ENCODE measurements at regions not wholly inside any gene's neighbourhood (a gene's known extent, or its start where the extent isn't known, plus 50 kb on each side); places are given as distances from the start of the nearest gene placed in this dataset.

DNA sequence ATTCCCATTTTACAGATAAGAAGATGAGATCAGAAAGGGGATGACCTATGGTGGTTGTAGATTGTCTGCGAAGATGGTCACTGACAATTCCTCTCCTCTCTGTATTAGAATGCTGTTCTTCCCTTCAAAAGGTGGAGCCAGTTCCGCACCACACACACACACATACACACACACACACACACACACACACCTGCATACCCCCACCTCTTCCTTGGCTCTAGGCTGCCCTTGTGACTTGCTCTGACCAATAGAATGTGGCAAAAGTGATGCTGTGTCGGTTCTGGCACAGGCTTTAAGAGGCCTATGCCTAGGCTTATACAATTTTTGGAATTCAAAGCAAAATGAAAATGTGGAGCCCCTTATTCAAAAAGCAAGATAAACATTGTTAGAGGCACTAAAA is 88.0 kb downstream of the ZFP36L2 start:
- Mint-ChIP-seq H3K9me3 (no peaks in the 10 kb centered on the region), H3K36me3 (ENCODE audit: low read depth) (peaks cover 46% of the 10 kb centered on the region), H3K27ac (peak overlapping the region; percentile 96), H3K4me3 (peak overlapping the region; percentile 83), H3K4me1 (peaks cover 48% of the 10 kb centered on the region), H3K27me3 (no peaks in the 10 kb centered on the region)
- ATAC-seq (replicated peaks) = no peak

GRCh38 chr2:43136876-43137275 is 89.5 kb downstream of the ZFP36L2 start:
- peak overlapping the region; percentile 96 for H3K27ac Mint-ChIP-seq
- peaks cover 59% of the 10 kb centered on the region for H3K4me1 Mint-ChIP-seq
- peaks cover 51% of the 10 kb centered on the region for H3K36me3 Mint-ChIP-seq (ENCODE audit: low read depth)
- H3K27me3 Mint-ChIP-seq = no peaks in the 10 kb centered on the region
- peak; percentile 54 for ATAC-seq (replicated peaks)
- no peaks in the 10 kb centered on the region for H3K9me3 Mint-ChIP-seq
- H3K4me3 Mint-ChIP-seq = peak overlapping the region; percentile 83

GRCh38 chr2:43136011-43136799 is 90.2 kb downstream of the ZFP36L2 start:
- Mint-ChIP-seq H3K27me3 (no peaks in the 10 kb centered on the region), H3K9me3 (no peaks in the 10 kb centered on the region), H3K4me3 (peak overlapping the region; percentile 83), H3K4me1 (peaks cover 66% of the 10 kb centered on the region), H3K36me3 (ENCODE audit: low read depth) (peaks cover 56% of the 10 kb centered on the region), H3K27ac (peak overlapping the region; percentile 96)
- ATAC-seq (replicated peaks) = no peak

DNA sequence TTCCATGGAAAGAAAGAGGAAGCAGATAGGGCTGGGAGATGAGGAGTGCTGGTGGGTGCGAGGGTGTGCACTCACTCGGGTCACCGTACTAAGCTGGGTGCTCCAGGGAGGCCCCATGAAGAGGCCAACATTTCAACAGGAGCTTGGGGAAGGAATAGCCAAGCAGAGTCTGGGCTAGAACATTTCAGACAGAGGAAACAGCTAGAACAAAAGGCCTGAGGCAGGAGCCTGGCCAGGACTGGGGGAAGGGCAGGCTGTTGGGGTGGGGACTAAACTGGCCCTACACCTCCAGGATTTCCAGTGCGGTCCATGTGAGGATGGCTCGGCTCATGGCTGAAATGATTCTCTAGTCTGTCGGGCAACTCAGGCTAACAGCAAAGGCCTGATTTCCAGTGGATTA is 90.8 kb downstream of the ZFP36L2 start:
- Mint-ChIP-seq H3K4me3 (peak overlapping the region; percentile 83), H3K9me3 (no peaks in the 10 kb centered on the region), H3K27ac (peak overlapping the region; percentile 96), H3K27me3 (no peaks in the 10 kb centered on the region), H3K36me3 (ENCODE audit: low read depth) (peaks cover 56% of the 10 kb centered on the region), H3K4me1 (peaks cover 70% of the 10 kb centered on the region)
- no peak for ATAC-seq (replicated peaks)

GRCh38 chr2:43134571-43134889 is 91.9 kb downstream of the ZFP36L2 start:
- H3K9me3 Mint-ChIP-seq = no peaks in the 10 kb centered on the region
- peaks cover 56% of the 10 kb centered on the region for H3K36me3 Mint-ChIP-seq (ENCODE audit: low read depth)
- ATAC-seq (replicated peaks) = no peak
- peak overlapping the region; percentile 87 for H3K27ac Mint-ChIP-seq
- peak overlapping the region; percentile 83 for H3K4me3 Mint-ChIP-seq
- no peaks in the 10 kb centered on the region for H3K27me3 Mint-ChIP-seq
- H3K4me1 Mint-ChIP-seq = peaks cover 70% of the 10 kb centered on the region

GRCh38 chr2:43133708-43134570 is 92.5 kb downstream of the ZFP36L2 start:
- H3K9me3 Mint-ChIP-seq = no peaks in the 10 kb centered on the region
- peak overlapping the region; percentile 83 for H3K4me3 Mint-ChIP-seq
- H3K27me3 Mint-ChIP-seq = no peaks in the 10 kb centered on the region
- ATAC-seq (replicated peaks) = peak; percentile 28
- peaks cover 69% of the 10 kb centered on the region for H3K4me1 Mint-ChIP-seq
- peaks cover 55% of the 10 kb centered on the region for H3K36me3 Mint-ChIP-seq (ENCODE audit: low read depth)
- H3K27ac Mint-ChIP-seq = peak overlapping the region; percentile 87

DNA sequence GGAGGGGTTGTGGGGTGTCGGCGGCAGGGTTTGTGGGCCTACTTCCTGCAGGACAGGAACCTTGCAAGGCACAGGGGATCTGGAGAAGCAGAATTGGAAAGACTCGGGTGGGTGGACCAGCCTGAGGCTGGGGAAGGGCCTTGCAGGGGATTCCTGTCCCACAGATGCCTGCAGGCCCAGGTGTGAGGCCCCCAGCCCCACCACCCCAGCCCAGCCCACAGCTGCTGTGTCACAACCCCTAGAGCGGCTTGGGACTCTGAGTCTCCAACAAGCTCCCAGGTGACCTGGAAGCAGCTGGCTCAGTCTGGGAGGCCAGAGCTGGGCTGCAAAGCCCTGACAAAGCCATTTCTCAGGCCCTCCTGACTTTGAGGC is 93.1 kb downstream of the ZFP36L2 start:
- H3K4me1 Mint-ChIP-seq = peaks cover 69% of the 10 kb centered on the region
- H3K36me3 Mint-ChIP-seq (ENCODE audit: low read depth) = peaks cover 56% of the 10 kb centered on the region
- peak overlapping the region; percentile 87 for H3K27ac Mint-ChIP-seq
- no peak for ATAC-seq (replicated peaks)
- peak overlapping the region; percentile 83 for H3K4me3 Mint-ChIP-seq
- H3K27me3 Mint-ChIP-seq = no peaks in the 10 kb centered on the region
- H3K9me3 Mint-ChIP-seq = no peaks in the 10 kb centered on the region

DNA sequence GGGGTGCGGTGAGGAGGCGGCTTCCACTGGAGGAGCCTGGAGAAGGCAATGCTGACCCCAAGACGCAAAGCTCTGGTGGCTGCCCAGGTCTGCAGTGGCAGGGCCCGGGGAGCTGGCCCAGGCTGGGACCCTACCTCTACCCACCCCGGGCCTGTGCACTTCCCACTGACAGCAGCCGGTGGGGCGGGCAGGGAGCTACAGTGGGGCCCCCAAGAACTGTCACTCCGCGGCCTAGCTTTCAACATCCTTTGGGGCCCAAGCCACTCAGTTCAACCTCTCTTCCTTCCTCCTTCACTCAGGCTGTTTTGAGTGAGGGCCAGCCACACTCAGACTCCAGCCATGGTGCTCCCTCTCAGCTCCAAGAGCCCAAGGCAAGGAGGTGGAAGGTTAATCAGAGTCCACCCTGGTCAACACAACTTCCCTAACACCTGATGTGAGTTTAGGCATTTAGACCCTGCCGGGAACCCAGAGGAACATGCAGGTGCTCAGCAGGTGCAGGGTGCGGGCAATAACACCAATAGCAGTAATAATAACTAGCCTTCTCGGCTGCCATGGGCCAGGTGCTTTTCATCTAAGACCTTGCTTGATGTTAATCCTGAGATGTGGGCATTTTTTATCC is 93.6 kb downstream of the ZFP36L2 start:
- Mint-ChIP-seq H3K4me1 (peaks cover 73% of the 10 kb centered on the region), H3K36me3 (ENCODE audit: low read depth) (peaks cover 58% of the 10 kb centered on the region), H3K9me3 (no peaks in the 10 kb centered on the region), H3K4me3 (peak overlapping the region; percentile 83), H3K27me3 (no peaks in the 10 kb centered on the region), H3K27ac (peak overlapping the region; percentile 87)
- ATAC-seq (replicated peaks) = no peak

- Mint-ChIP-seq H3K9me3 (no peaks in the 10 kb centered on the region), H3K27me3 (no peaks in the 10 kb centered on the region), H3K4me1 (peaks cover 73% of the 10 kb centered on the region), H3K4me3 (peak overlapping the region; percentile 83), H3K36me3 (ENCODE audit: low read depth) (peaks cover 51% of the 10 kb centered on the region), H3K27ac (peak overlapping the region; percentile 87)
- ATAC-seq (replicated peaks) = no peak
Observed at GRCh38 chr2:43131890-43132682, 94.3 kb downstream of the ZFP36L2 start.

- no peaks in the 10 kb centered on the region for H3K9me3 Mint-ChIP-seq
- H3K4me1 Mint-ChIP-seq = peaks cover 67% of the 10 kb centered on the region
- H3K4me3 Mint-ChIP-seq = peak overlapping the region; percentile 83
- H3K27ac Mint-ChIP-seq = peak overlapping the region; percentile 87
- peaks cover 42% of the 10 kb centered on the region for H3K36me3 Mint-ChIP-seq (ENCODE audit: low read depth)
- ATAC-seq (replicated peaks) = peak; percentile 73
- H3K27me3 Mint-ChIP-seq = no peaks in the 10 kb centered on the region
Observed at GRCh38 chr2:43131051-43131889, 95.1 kb downstream of the ZFP36L2 start.

DNA sequence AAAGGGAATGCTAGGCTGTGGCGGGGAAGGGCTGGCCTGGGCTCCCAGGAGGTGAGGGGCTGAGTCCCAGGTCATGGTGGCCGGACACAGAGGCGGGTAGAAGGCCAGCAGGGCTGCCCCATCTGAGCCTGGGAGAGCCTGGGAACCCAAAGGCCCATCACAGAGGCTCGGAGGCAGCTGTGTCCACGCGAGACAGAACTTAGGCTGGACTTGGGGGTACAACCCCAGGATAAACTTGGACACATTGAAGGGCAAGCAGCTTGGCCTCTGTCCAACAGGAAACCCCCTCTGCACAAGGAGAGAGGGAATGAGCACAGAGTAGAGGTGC is 95.9 kb downstream of the ZFP36L2 start:
- Mint-ChIP-seq H3K27ac (peak overlapping the region; percentile 87), H3K36me3 (ENCODE audit: low read depth) (peaks cover 35% of the 10 kb centered on the region), H3K4me1 (peaks cover 62% of the 10 kb centered on the region), H3K4me3 (peak overlapping the region; percentile 83), H3K27me3 (no peaks in the 10 kb centered on the region), H3K9me3 (no peaks in the 10 kb centered on the region)
- ATAC-seq (replicated peaks) = no peak

- Mint-ChIP-seq H3K36me3 (ENCODE audit: low read depth) (peaks cover 32% of the 10 kb centered on the region), H3K4me1 (peaks cover 59% of the 10 kb centered on the region), H3K27me3 (no peaks in the 10 kb centered on the region), H3K4me3 (peak overlapping the region; percentile 83), H3K9me3 (no peaks in the 10 kb centered on the region), H3K27ac (peak overlapping the region; percentile 87)
- ATAC-seq (replicated peaks) = no peak
Observed at GRCh38 chr2:43129676-43130547, 96.5 kb downstream of the ZFP36L2 start.

DNA sequence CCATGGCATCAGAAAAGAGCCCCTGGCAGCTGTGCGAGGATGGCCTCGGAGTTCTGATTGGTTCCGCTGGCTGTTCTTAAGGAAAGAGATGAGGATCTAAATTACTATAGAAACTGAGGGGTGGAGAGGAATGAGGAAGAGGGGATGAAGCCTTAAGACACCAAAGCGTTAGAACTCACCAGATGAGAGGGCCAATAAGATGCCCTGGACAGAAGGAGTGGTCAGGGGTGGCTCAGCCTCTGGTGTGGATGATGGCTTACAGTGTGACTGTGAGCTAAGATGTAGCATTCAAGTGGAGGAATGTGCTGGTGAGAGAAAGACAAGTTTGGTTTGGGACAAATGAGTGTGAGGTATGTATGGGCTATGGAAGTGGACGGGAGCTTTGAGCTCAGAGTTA is 97.8 kb downstream of the ZFP36L2 start:
- H3K4me1 Mint-ChIP-seq = peaks cover 55% of the 10 kb centered on the region
- peaks cover 28% of the 10 kb centered on the region for H3K36me3 Mint-ChIP-seq (ENCODE audit: low read depth)
- H3K9me3 Mint-ChIP-seq = no peaks in the 10 kb centered on the region
- peak overlapping the region; percentile 83 for H3K4me3 Mint-ChIP-seq
- ATAC-seq (replicated peaks) = no peak
- H3K27me3 Mint-ChIP-seq = no peaks in the 10 kb centered on the region
- peak overlapping the region; percentile 87 for H3K27ac Mint-ChIP-seq

Measured in activated T-helper 17 cell treated with anti-CD3 and anti-CD28 coated beads, Interleukin-2, amount 50 U/mL, for 72 hours (primary cell).